A549 (cell line): ENCODE measurements at regions not wholly inside any gene's neighbourhood (a gene's known extent, or its start where the extent isn't known, plus 50 kb on each side); places are given as distances from the start of the nearest gene placed in this dataset.

Experiments used
- ATAC-seq, 2 experiments: fragments of 200-7000 bp in 1 of 2; fragments of >200 bp in 1 of 2; cut with Nextera tagmentation in 1 of 2; cut with Tn5 transposase in 1 of 2; 3 replicates each; pipeline versions ENCODE4 v1.8.0 to v1.9.1; 2018 to 2020; ENCODE audit warnings: mild to moderate bottlenecking in 1 of 2, moderate library complexity in 1 of 2
- CTCF ChIA-PET: fragments of 300-600 bp; sonication (Branson Sonifier 250); formaldehyde crosslinking; extraction: SDS; loops from one replicate; lab custom pipeline; 2021; ENCODE audit warnings: antibody characterized with exemption, inconsistent platforms; lab: Yijun Ruan, JAX
- POLR2A ChIA-PET: fragments of 350-600 bp; formaldehyde crosslinking; extraction: SDS; loops from one replicate; lab custom pipeline; 2021; ENCODE audit warnings: antibody characterized with exemption, inconsistent platforms; lab: Yijun Ruan, JAX
- DNase-seq, 2 experiments: peaks; one replicate each; pipeline versions ENCODE4 v3.0.0 to v3.0.0-alpha.2; 2011 to 2016; ENCODE audit warnings: low read depth in 1 of 2, low spot score in 1 of 2
- FAIRE-seq: peaks from 2 replicates; lab custom pipeline; 2011; peaks lifted over from hg19 to GRCh38; lab: Jason Lieb, UNC
- H3K27ac ChIP-seq, 2 experiments: fragments of >200 bp; sonication (Bioruptor Twin); formaldehyde crosslinking; 3 replicates each; pipeline ENCODE4 v1.5.1; 2016 to 2017
- H3K4me1 ChIP-seq: fragments of >200 bp; sonication (Bioruptor Twin); formaldehyde crosslinking; 3 replicates; pipeline ENCODE4 v1.6.1; 2016
- H3K4me2 ChIP-seq: fragments of >200 bp; sonication (Bioruptor Twin); formaldehyde crosslinking; 3 replicates; pipeline ENCODE4 v1.6.1; 2016
- H3K4me3 ChIP-seq: fragments of >200 bp; sonication (Bioruptor Twin); formaldehyde crosslinking; 3 replicates; pipeline ENCODE4 v1.5.1; 2016
- H3K9me3 ChIP-seq: fragments of >200 bp; sonication (Bioruptor Twin); formaldehyde crosslinking; 3 replicates; pipeline ENCODE4 v1.6.1; 2016
- BHLHE40 ChIP-seq: IDR thresholded peaks from 2 replicates; pipeline ENCODE4 v1.6.1; 2012; ENCODE audit warnings: low read depth, low read length, inconsistent platforms
- CHD2 ChIP-seq: fragments of 150-350 bp; IDR thresholded peaks from 2 replicates; pipeline ENCODE4 v1.6.1; 2014; ENCODE audit warnings: low read length; ENCODE audit not compliant: partially characterized antibody
- CHD4 ChIP-seq: fragments of 200-600 bp; sonication (generic); IDR thresholded peaks from 2 replicates; pipeline ENCODE4 v1.6.1; 2016; ENCODE audit warnings: antibody characterized with exemption, mild to moderate bottlenecking, borderline replicate concordance
- EHF ChIP-seq: fragments of 250-450 bp; sonication (Bioruptor Pico); IDR thresholded peaks from 2 replicates; pipeline ENCODE4 v1.5.0; 2020; ENCODE audit warnings: mild to moderate bottlenecking
- EP300 ChIP-seq, 2 experiments: fragments of >200 bp; sonication (Bioruptor Twin); formaldehyde crosslinking; IDR thresholded peaks; 2 replicates in 1 of 2; 3 replicates in 1 of 2; pipeline ENCODE4 v1.6.1; 2016 to 2017
- ESRRA ChIP-seq: fragments of 150-350 bp; IDR thresholded peaks from 2 replicates; pipeline ENCODE4 v1.6.1; 2014; ENCODE audit warnings: mild to moderate bottlenecking, low read length, borderline replicate concordance
- FOXS1 ChIP-seq: fragments of 250-450 bp; sonication (Bioruptor Pico); IDR thresholded peaks from 2 replicates; pipeline ENCODE4 v1.5.0; 2020; ENCODE audit warnings: mild to moderate bottlenecking, moderate library complexity
- HDAC2 ChIP-seq: fragments of 200-600 bp; sonication (generic); IDR thresholded peaks from 2 replicates; pipeline ENCODE4 v1.6.1; 2016
- HEYL ChIP-seq: fragments of 250-450 bp; sonication (Bioruptor Pico); IDR thresholded peaks from 2 replicates; pipeline ENCODE4 v1.8.0; 2021; ENCODE audit warnings: mild to moderate bottlenecking, moderate library complexity
- HOXA7 ChIP-seq: fragments of 250-450 bp; sonication (Bioruptor Pico); IDR thresholded peaks from 2 replicates; pipeline ENCODE4 v1.5.0; 2020; ENCODE audit warnings: mild to moderate bottlenecking, moderate library complexity
- HOXB13 ChIP-seq: fragments of 250-450 bp; sonication (Bioruptor Pico); IDR thresholded peaks from 2 replicates; pipeline ENCODE4 v1.5.0; 2020; ENCODE audit warnings: low read depth, mild to moderate bottlenecking, moderate library complexity
- JUNB ChIP-seq: fragments of >200 bp; sonication (Bioruptor Twin); formaldehyde crosslinking; IDR thresholded peaks from 2 replicates; pipeline ENCODE4 v1.6.1; 2016
- KDM5A ChIP-seq: fragments of 200-600 bp; sonication (generic); IDR thresholded peaks from 2 replicates; pipeline ENCODE4 v1.6.1; 2016; ENCODE audit warnings: antibody characterized with exemption, mild to moderate bottlenecking
- NR3C1 ChIP-seq: fragments of >200 bp; sonication (Bioruptor Twin); formaldehyde crosslinking; IDR thresholded peaks from 3 replicates; pipeline ENCODE4 v1.6.1; 2017
- POLR2AphosphoS2 ChIP-seq: conservative IDR thresholded peaks from 2 replicates; pipeline ENCODE4 v1.6.1; 2012; ENCODE audit warnings: low read length, improper control_type of control experiment, inconsistent platforms
- RARB ChIP-seq: fragments of 250-450 bp; sonication (Bioruptor Pico); IDR thresholded peaks from 2 replicates; pipeline ENCODE4 v1.8.0; 2021; ENCODE audit warnings: mild to moderate bottlenecking, moderate library complexity
- RCOR1 ChIP-seq: fragments of 150-350 bp; IDR thresholded peaks from 2 replicates; pipeline ENCODE4 v1.6.1; 2014; ENCODE audit warnings: antibody characterized with exemption, low read length, low read depth
- RFX5 ChIP-seq: fragments of 450-650 bp; IDR thresholded peaks from 2 replicates; pipeline ENCODE4 v1.7.1; 2014; ENCODE audit warnings: antibody characterized with exemption, mild to moderate bottlenecking, moderate library complexity
- RNF2 ChIP-seq: fragments of 200-600 bp; sonication (generic); IDR thresholded peaks from 2 replicates; pipeline ENCODE4 v1.6.1; 2016; ENCODE audit warnings: low read depth, mild to moderate bottlenecking, antibody characterized with exemption, moderate library complexity, borderline replicate concordance
- SREBF2 ChIP-seq: fragments of 450-650 bp; IDR thresholded peaks from 2 replicates; pipeline ENCODE4 v1.6.1; 2014; ENCODE audit warnings: mild to moderate bottlenecking, moderate library complexity
- TFCP2L1 ChIP-seq: fragments of 250-450 bp; sonication (Bioruptor Pico); IDR thresholded peaks from 2 replicates; pipeline ENCODE4 v1.5.0; 2021; ENCODE audit warnings: mild to moderate bottlenecking
- WGBS: methylation state at CpG from one replicate; pipeline ENCODE4 v1.1.6; 2017; ENCODE audit errors: missing lambda C conversion rate; 5-methylcytosine and 5-hydroxymethylcytosine counted together
- TF ChIP-seq, protein P1 (sequence below): fragments of 200-600 bp; sonication (generic); IDR thresholded peaks from 2 replicates; pipeline ENCODE4 v1.6.1; 2016; ENCODE audit warnings: antibody characterized with exemption, mild to moderate bottlenecking, moderate library complexity
- TF ChIP-seq, protein P2 (sequence below): fragments of 250-450 bp; sonication (Bioruptor Pico); IDR thresholded peaks from 2 replicates; pipeline ENCODE4 v1.5.0; 2021; ENCODE audit warnings: mild to moderate bottlenecking, moderate library complexity, borderline replicate concordance
- TF ChIP-seq, protein P3 (sequence below): fragments of 150-350 bp; IDR thresholded peaks from 2 replicates; pipeline ENCODE4 v1.6.1; 2014; ENCODE audit warnings: low read depth, mild to moderate bottlenecking, low read length
- TF ChIP-seq, protein P4 (sequence below): fragments of 450-650 bp; IDR thresholded peaks from 2 replicates; pipeline ENCODE4 v1.6.1; 2014; ENCODE audit warnings: antibody characterized with exemption
- TF ChIP-seq, protein P5 (sequence below): IDR thresholded peaks from 2 replicates; pipeline ENCODE4 v1.6.1; 2012
- TF ChIP-seq, protein P6 (sequence below): IDR thresholded peaks from 2 replicates; pipeline ENCODE4 v1.6.1; 2012; ENCODE audit warnings: low read depth, borderline replicate concordance

DNA sequence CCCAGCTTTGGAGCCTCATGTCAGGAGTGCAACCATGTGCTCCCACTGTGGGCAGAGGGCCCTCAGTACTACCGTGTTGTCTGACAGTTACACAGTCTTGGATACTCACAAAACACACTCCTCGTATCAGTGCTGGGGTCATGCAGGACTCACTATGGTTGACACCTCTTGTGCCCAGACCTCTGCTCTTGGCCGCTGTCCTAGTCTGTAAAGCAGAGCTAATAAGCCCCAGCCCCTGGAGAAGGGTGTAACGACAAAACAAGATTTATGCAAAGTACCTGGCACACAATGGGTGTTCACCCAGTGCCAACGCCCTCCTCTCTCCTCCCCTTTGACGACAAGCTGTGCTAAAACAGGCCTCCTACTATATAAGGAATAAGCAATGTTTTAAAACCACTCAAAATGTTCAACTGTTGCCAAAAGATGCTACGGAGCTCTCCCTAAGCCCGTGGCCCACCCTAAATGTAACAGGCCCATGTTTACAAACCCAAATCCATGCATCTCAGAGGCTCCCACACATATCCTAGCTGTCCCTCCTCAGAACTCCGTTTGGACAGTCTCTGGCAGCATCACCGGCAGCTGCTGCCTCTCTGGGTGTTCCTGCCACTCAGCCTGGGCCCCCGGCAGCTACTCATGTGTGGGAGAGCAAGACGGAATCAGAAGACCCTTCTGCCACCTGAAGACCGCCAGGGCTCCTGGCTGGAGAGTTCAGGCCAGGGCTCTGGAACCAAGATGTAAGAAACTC lies 65.8 kb downstream of the MRPL46 start (continued):
- TF ChIP-seq KDM5A, result no peak
- no peak for TF ChIP-seq RARB (CRISPR knock-in tag)
- no peak for TF ChIP-seq ESRRA
- TF ChIP-seq NR3C1, result no peak
- no peak for TF ChIP-seq BHLHE40
- no peak for TF ChIP-seq HOXB13 (CRISPR knock-in tag)

DNA sequence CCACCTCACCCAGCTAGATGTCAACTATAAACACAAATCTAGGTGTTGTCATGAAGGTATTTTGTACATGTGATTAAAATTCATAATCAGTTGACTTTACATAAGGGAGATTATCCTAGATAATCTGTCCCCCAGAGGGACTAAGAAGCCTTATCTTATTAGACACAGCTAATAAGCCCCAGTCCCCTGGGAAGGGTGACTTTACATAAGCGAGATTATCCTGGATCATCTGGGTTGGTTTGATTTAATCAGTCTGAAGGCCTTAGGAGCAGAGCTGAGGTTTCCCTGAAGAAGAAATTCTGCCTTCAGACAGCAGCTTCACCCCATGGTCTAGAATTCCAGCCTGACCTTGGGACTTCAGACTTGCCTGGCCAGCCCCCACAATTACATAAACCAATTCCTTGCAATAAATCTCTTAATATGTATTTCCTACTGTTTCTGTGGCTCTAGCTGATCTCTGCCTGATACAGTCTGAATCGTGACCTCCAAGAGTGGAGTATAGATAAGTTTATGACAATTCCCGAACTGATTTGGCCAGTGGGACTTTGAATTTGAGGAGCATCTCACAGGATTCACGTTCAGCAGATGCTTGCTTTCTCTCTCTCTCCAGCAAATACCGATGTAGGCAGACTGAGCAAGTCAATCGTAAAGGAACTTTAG lies 66.5 kb downstream of the MRPL46 start:
- ChIA-PET CTCF (interaction anchor here (0.6 to 2.0 kb wide), 3 partner anchors 26 to 368 kb away, joined by 3 to 6 read pairs (median 3); no protein-coding TSS in a partner anchor), POLR2A (no interaction called here)
- ATAC-seq (no peak), DNase-seq (no peak), FAIRE-seq (no peak)
- no peak for TF ChIP-seq POLR2AphosphoS2
- no peak for TF ChIP-seq HEYL (CRISPR knock-in tag)
- TF ChIP-seq, protein P1, sequence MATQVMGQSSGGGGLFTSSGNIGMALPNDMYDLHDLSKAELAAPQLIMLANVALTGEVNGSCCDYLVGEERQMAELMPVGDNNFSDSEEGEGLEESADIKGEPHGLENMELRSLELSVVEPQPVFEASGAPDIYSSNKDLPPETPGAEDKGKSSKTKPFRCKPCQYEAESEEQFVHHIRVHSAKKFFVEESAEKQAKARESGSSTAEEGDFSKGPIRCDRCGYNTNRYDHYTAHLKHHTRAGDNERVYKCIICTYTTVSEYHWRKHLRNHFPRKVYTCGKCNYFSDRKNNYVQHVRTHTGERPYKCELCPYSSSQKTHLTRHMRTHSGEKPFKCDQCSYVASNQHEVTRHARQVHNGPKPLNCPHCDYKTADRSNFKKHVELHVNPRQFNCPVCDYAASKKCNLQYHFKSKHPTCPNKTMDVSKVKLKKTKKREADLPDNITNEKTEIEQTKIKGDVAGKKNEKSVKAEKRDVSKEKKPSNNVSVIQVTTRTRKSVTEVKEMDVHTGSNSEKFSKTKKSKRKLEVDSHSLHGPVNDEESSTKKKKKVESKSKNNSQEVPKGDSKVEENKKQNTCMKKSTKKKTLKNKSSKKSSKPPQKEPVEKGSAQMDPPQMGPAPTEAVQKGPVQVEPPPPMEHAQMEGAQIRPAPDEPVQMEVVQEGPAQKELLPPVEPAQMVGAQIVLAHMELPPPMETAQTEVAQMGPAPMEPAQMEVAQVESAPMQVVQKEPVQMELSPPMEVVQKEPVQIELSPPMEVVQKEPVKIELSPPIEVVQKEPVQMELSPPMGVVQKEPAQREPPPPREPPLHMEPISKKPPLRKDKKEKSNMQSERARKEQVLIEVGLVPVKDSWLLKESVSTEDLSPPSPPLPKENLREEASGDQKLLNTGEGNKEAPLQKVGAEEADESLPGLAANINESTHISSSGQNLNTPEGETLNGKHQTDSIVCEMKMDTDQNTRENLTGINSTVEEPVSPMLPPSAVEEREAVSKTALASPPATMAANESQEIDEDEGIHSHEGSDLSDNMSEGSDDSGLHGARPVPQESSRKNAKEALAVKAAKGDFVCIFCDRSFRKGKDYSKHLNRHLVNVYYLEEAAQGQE, result no peak
- TF ChIP-seq, protein P2, sequence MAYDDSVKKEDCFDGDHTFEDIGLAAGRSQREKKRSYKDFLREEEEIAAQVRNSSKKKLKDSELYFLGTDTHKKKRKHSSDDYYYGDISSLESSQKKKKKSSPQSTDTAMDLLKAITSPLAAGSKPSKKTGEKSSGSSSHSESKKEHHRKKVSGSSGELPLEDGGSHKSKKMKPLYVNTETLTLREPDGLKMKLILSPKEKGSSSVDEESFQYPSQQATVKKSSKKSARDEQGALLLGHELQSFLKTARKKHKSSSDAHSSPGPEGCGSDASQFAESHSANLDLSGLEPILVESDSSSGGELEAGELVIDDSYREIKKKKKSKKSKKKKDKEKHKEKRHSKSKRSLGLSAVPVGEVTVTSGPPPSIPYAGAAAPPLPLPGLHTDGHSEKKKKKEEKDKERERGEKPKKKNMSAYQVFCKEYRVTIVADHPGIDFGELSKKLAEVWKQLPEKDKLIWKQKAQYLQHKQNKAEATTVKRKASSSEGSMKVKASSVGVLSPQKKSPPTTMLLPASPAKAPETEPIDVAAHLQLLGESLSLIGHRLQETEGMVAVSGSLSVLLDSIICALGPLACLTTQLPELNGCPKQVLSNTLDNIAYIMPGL (CRISPR knock-in tag), result no peak
- no peak for TF ChIP-seq SREBF2
- TF ChIP-seq, protein P3, sequence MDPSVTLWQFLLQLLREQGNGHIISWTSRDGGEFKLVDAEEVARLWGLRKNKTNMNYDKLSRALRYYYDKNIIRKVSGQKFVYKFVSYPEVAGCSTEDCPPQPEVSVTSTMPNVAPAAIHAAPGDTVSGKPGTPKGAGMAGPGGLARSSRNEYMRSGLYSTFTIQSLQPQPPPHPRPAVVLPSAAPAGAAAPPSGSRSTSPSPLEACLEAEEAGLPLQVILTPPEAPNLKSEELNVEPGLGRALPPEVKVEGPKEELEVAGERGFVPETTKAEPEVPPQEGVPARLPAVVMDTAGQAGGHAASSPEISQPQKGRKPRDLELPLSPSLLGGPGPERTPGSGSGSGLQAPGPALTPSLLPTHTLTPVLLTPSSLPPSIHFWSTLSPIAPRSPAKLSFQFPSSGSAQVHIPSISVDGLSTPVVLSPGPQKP, result no peak
- TF ChIP-seq TFCP2L1 (CRISPR knock-in tag), result no peak
- no peak for TF ChIP-seq EP300 (IDR thresholded peaks at IDR 0.05)
- no peak for TF ChIP-seq HOXA7 (CRISPR knock-in tag)
- no peak for TF ChIP-seq JUNB
- Histone ChIP-seq H3K4me1 (peaks cover 41% of the 10 kb centered on the region), H3K4me2 (no peak overlapping the region), H3K27ac (peak overlapping the region; percentile 2 to 90; a peak in 4 of 6 replicates), H3K9me3 (peaks cover 12% of the 10 kb centered on the region), H3K4me3 (no peak overlapping the region)
- WGBS, result 41% methylated on average over 6 of the region's 6 CpGs

DNA sequence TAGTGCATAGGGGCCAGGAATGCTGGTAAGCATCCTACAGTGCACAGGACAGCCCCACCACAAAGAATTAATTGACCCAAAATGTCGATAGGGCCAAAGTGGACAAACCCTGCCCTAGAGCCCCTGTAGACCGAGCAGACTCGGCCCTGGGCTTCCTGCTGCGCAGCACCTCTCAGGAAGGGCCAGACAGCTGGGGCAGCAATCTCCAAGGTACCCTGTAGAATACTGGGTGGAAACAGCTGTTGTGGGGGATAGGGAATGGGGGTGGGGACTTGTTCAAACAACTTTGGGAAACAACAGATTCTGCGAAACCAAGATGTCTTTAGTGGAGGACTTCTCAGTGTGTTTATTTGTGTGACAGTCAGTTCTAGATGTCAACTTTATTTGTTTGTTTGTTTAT lies 67.1 kb downstream of the MRPL46 start:
- CTCF ChIA-PET, result interaction anchor here (1.2 to 2.0 kb wide), 2 partner anchors 25 to 55 kb away, joined by 3 to 6 read pairs; no protein-coding TSS in a partner anchor
- POLR2A ChIA-PET, result no interaction called here
- Histone ChIP-seq H3K9me3 (peaks cover 6% of the 10 kb centered on the region; the same call in 2 of the 3 replicates), H3K4me2 (no peak overlapping the region), H3K4me3 (no peak overlapping the region), H3K4me1 (peaks cover 47% of the 10 kb centered on the region), H3K27ac (peak overlapping the region in 1 of 2 experiments; percentile 90; a peak in 3 of 6 replicates)
- FAIRE-seq (no peak), DNase-seq (no peak), ATAC-seq (no peak)
- WGBS, result 55% methylated on average over 5 of the region's 5 CpGs
- TF ChIP-seq, protein P4, sequence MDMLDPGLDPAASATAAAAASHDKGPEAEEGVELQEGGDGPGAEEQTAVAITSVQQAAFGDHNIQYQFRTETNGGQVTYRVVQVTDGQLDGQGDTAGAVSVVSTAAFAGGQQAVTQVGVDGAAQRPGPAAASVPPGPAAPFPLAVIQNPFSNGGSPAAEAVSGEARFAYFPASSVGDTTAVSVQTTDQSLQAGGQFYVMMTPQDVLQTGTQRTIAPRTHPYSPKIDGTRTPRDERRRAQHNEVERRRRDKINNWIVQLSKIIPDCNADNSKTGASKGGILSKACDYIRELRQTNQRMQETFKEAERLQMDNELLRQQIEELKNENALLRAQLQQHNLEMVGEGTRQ, result no peak
- TF ChIP-seq HEYL (CRISPR knock-in tag) (no peak), FOXS1 (no peak), CHD2 (no peak), CHD4 (no peak), NR3C1 (no peak), RFX5 (no peak), RNF2 (no peak), RCOR1 (no peak), HDAC2 (no peak), BHLHE40 (no peak), EHF (CRISPR knock-in tag) (no peak)
- TF ChIP-seq, protein P5, sequence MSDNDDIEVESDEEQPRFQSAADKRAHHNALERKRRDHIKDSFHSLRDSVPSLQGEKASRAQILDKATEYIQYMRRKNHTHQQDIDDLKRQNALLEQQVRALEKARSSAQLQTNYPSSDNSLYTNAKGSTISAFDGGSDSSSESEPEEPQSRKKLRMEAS, result no peak
- TF ChIP-seq, protein P6, sequence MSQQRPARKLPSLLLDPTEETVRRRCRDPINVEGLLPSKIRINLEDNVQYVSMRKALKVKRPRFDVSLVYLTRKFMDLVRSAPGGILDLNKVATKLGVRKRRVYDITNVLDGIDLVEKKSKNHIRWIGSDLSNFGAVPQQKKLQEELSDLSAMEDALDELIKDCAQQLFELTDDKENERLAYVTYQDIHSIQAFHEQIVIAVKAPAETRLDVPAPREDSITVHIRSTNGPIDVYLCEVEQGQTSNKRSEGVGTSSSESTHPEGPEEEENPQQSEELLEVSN, result no peak
